ENCODE measurements at regions not wholly inside any gene's neighbourhood (a gene's known extent, or its start where the extent isn't known, plus 50 kb on each side); places are given as distances from the start of the nearest gene placed in this dataset.

GRCh38 chr6:96735332-96735731, 101.9 kb downstream of the GPR63 start:
- Histone ChIP-seq H3K9ac (replicated peaks; ENCODE audit: extremely low read depth, insufficient read depth, low read length) (no peak overlapping the region), H3K4me1 (ENCODE audit: control insufficient read depth, extremely low read depth, insufficient read depth, low read length) (no peaks in the 10 kb centered on the region), H3K4me3 (replicated peaks in 1 of 3; ENCODE audit: insufficient read depth in 1 of 3, low read depth in 1 of 3, low read length in 3 of 3) (no peak overlapping the region), H3K27ac (ENCODE audit: insufficient read depth, low read depth, low read length) (no peak overlapping the region), H3K9me3 (replicated peaks; ENCODE audit: control insufficient read depth, insufficient read depth, low read length) (no peaks in the 10 kb centered on the region), H3K27me3 (ENCODE audit: control insufficient read depth in 2 of 2, insufficient read depth in 2 of 2, low read length in 2 of 2) (no peaks in the 10 kb centered on the region), H4K20me1 (replicated peaks; ENCODE audit: control insufficient read depth, extremely low read depth, insufficient read depth, low read length) (no peaks in the 10 kb centered on the region), H3K9me1 (replicated peaks; ENCODE audit: control insufficient read depth, extremely low read depth, insufficient read depth, low read length) (no peaks in the 10 kb centered on the region), H3K4me2 (ENCODE audit: insufficient read depth, low read length) (no peak overlapping the region), H3K79me2 (ENCODE audit: control insufficient read depth, insufficient read depth, low read length) (no peaks in the 10 kb centered on the region), H3K36me3 (ENCODE audit: control insufficient read depth in 2 of 2, extremely low read depth in 1 of 2, insufficient read depth in 2 of 2, low read length in 2 of 2) (no peaks in the 10 kb centered on the region), H2AFZ (ENCODE audit: low read depth, low read length) (no peak overlapping the region)
- CTCF ChIA-PET = no interaction called here
- FAIRE-seq = no peak
- intact Hi-C loops (cut with micrococcal nuclease) = no loop called here
- no TSS peak for BruUV-seq (replicated peaks)
- no peak for DNase-seq (ENCODE audit: low read depth, low spot score)
- POLR2A ChIA-PET = no interaction called here
- dilution Hi-C loops (cut with MboI; ENCODE audit: extremely low pct_ligation_motif_present, low sequenced_read_pairs) = no loop called here
- TF ChIP-seq POLR2A (IDR thresholded peaks at IDR 0.05; ENCODE audit: low read depth, low read length) (no peak), FOS (IDR thresholded peaks at IDR 0.05; ENCODE audit: borderline replicate concordance, insufficient read depth, low read length) (no peak), EZH2 (IDR thresholded peaks at IDR 0.05; ENCODE audit: borderline replicate concordance, low read depth, low read length, severe bottlenecking) (no peak), MYC (IDR thresholded peaks at IDR 0.05; ENCODE audit: low read depth, low read length) (no peak), GATA2 (IDR thresholded peaks at IDR 0.05; ENCODE audit: insufficient read depth, insufficient read length, low read depth, low read length) (no peak), POLR2AphosphoS5 (IDR thresholded peaks at IDR 0.05; ENCODE audit: insufficient read depth, low read depth, low read length) (no peak), JUN (IDR thresholded peaks at IDR 0.05; ENCODE audit: borderline replicate concordance, insufficient read depth, insufficient read length, low read depth) (no peak), MAX (IDR thresholded peaks at IDR 0.05; ENCODE audit: insufficient read depth, insufficient read length) (no peak)
- TF ChIP-seq, protein P1, sequence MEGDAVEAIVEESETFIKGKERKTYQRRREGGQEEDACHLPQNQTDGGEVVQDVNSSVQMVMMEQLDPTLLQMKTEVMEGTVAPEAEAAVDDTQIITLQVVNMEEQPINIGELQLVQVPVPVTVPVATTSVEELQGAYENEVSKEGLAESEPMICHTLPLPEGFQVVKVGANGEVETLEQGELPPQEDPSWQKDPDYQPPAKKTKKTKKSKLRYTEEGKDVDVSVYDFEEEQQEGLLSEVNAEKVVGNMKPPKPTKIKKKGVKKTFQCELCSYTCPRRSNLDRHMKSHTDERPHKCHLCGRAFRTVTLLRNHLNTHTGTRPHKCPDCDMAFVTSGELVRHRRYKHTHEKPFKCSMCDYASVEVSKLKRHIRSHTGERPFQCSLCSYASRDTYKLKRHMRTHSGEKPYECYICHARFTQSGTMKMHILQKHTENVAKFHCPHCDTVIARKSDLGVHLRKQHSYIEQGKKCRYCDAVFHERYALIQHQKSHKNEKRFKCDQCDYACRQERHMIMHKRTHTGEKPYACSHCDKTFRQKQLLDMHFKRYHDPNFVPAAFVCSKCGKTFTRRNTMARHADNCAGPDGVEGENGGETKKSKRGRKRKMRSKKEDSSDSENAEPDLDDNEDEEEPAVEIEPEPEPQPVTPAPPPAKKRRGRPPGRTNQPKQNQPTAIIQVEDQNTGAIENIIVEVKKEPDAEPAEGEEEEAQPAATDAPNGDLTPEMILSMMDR (IDR thresholded peaks at IDR 0.05; ENCODE audit: extremely low read depth in 1 of 2, insufficient read depth in 1 of 2, low read depth in 1 of 2, low read length in 2 of 2) = no peak

Data from endothelial cell of umbilical vein (primary cell).